ENCODE measurements at regions not wholly inside any gene's neighbourhood (a gene's known extent, or its start where the extent isn't known, plus 50 kb on each side); places are given as distances from the start of the nearest gene placed in this dataset.

- no peak overlapping the region for H3K27ac Mint-ChIP-seq (ENCODE audit: unreplicated experiment)
- no peak overlapping the region for H3K4me3 Mint-ChIP-seq
- no peaks in the 10 kb centered on the region for H3K4me1 Mint-ChIP-seq
- no peak for DNase-seq (ENCODE audit: low read depth, low spot score)
- peaks cover 6% of the 10 kb centered on the region for H3K9me3 Mint-ChIP-seq
- no peak for TF ChIP-seq CTCF (conservative IDR thresholded peaks at IDR 0.05)
- H3K36me3 Mint-ChIP-seq (ENCODE audit: low read depth): no peaks in the 10 kb centered on the region
- H3K27me3 Mint-ChIP-seq (ENCODE audit: low read depth): no peaks in the 10 kb centered on the region
Measured at GRCh38 chr10:52999258-52999657, 226.7 kb upstream of the MBL2 start.

GRCh38 chr10:52997007-52997406 lies 224.4 kb upstream of the MBL2 start:
- peaks cover 8% of the 10 kb centered on the region for H3K9me3 Mint-ChIP-seq
- no peaks in the 10 kb centered on the region for H3K4me1 Mint-ChIP-seq
- no peak for DNase-seq (ENCODE audit: low read depth, low spot score)
- no peak overlapping the region for H3K27ac Mint-ChIP-seq (ENCODE audit: unreplicated experiment)
- no peaks in the 10 kb centered on the region for H3K27me3 Mint-ChIP-seq (ENCODE audit: low read depth)
- TF ChIP-seq CTCF (conservative IDR thresholded peaks at IDR 0.05): no peak
- no peak overlapping the region for H3K4me3 Mint-ChIP-seq
- H3K36me3 Mint-ChIP-seq (ENCODE audit: low read depth): no peaks in the 10 kb centered on the region

GRCh38 chr10:52994370-52994769 lies 221.8 kb upstream of the MBL2 start:
- no peak for TF ChIP-seq CTCF (conservative IDR thresholded peaks at IDR 0.05)
- H3K27me3 Mint-ChIP-seq (ENCODE audit: low read depth): no peaks in the 10 kb centered on the region
- H3K4me1 Mint-ChIP-seq: no peaks in the 10 kb centered on the region
- no peak for DNase-seq (ENCODE audit: low read depth, low spot score)
- no peak overlapping the region for H3K27ac Mint-ChIP-seq (ENCODE audit: unreplicated experiment)
- no peak overlapping the region for H3K4me3 Mint-ChIP-seq
- H3K36me3 Mint-ChIP-seq (ENCODE audit: low read depth): no peaks in the 10 kb centered on the region
- peaks cover 10% of the 10 kb centered on the region for H3K9me3 Mint-ChIP-seq

GRCh38 chr10:52993109-52993508 lies 220.5 kb upstream of the MBL2 start:
- Mint-ChIP-seq H3K27me3 (ENCODE audit: low read depth) (no peaks in the 10 kb centered on the region), H3K27ac (ENCODE audit: unreplicated experiment) (no peak overlapping the region), H3K4me1 (no peaks in the 10 kb centered on the region), H3K9me3 (peaks cover 10% of the 10 kb centered on the region), H3K36me3 (ENCODE audit: low read depth) (no peaks in the 10 kb centered on the region), H3K4me3 (no peak overlapping the region)
- TF ChIP-seq CTCF (conservative IDR thresholded peaks at IDR 0.05): no peak
- no peak for DNase-seq (ENCODE audit: low read depth, low spot score)

- no peaks in the 10 kb centered on the region for H3K36me3 Mint-ChIP-seq (ENCODE audit: low read depth)
- TF ChIP-seq CTCF (conservative IDR thresholded peaks at IDR 0.05): no peak
- no peak for DNase-seq (ENCODE audit: low read depth, low spot score)
- H3K27ac Mint-ChIP-seq (ENCODE audit: unreplicated experiment): no peak overlapping the region
- no peaks in the 10 kb centered on the region for H3K27me3 Mint-ChIP-seq (ENCODE audit: low read depth)
- no peaks in the 10 kb centered on the region for H3K4me1 Mint-ChIP-seq
- peaks cover 10% of the 10 kb centered on the region for H3K9me3 Mint-ChIP-seq
- H3K4me3 Mint-ChIP-seq: no peak overlapping the region
Measured at GRCh38 chr10:52992567-52992966, 220.0 kb upstream of the MBL2 start.

GRCh38 chr10:52988923-52989322 lies 216.3 kb upstream of the MBL2 start:
- no peaks in the 10 kb centered on the region for H3K4me1 Mint-ChIP-seq
- no peak overlapping the region for H3K4me3 Mint-ChIP-seq
- no peaks in the 10 kb centered on the region for H3K27me3 Mint-ChIP-seq (ENCODE audit: low read depth)
- no peaks in the 10 kb centered on the region for H3K36me3 Mint-ChIP-seq (ENCODE audit: low read depth)
- TF ChIP-seq CTCF (conservative IDR thresholded peaks at IDR 0.05): no peak
- no peak overlapping the region for H3K27ac Mint-ChIP-seq (ENCODE audit: unreplicated experiment)
- H3K9me3 Mint-ChIP-seq: peaks cover 3% of the 10 kb centered on the region
- no peak for DNase-seq (ENCODE audit: low read depth, low spot score)

All from neural crest cell (in vitro differentiated cells).